ENCODE measurements at regions not wholly inside any gene's neighbourhood (a gene's known extent, or its start where the extent isn't known, plus 50 kb on each side); places are given as distances from the start of the nearest gene placed in this dataset.
"Not testable (repeated sequence)": the region's sequence is repeated elsewhere in the genome, so short reads cannot be mapped to it uniquely, and the experiment has no call there.

DNA sequence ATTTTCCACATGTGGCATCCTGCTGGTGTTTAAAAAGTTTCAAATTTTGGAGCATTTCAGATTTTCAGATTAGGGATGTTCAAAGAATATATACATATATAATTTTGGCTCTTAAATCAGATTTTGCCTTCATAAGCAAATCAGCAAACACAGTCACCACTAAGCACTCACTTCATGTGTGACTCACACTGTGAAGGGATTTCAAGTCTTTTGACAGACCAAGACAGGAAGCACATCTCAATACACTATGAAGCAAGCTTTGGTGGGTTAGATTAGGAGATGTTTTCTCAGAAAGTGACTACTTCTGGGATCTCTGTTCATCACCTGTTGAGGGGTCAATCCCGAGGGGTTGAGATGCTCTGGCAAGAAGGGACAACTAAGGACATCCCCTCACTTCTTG lies 227.8 kb upstream of the RBBP8 start:
- H3K4me1 Mint-ChIP-seq = no peaks in the 10 kb centered on the region
- H3K27me3 Mint-ChIP-seq (ENCODE audit: low read depth in 3 of 3) = peaks cover 0 to 1% (median 0%) of the 10 kb centered on the region in 3 donors
- no peak overlapping the region for H3K9ac ChIP-seq (ENCODE audit: insufficient read depth, low read length, poor library complexity, severe bottlenecking)

DNA sequence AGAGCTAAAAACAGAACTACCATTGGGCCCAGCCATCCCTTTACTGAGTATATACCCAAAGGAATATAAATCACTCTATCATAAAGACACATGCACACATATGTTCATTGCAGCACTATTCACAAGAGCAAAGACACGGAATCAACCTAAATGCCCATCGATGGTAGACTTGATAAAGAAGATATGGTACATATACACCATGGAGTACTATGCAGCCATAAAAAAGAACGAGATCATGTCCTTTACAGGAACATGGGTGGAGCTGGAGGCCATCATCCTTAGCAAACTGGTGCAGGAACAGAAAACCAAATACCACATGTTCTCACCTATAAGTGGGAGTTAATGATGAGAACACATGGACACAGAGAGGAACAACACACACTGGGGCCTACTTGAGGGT lies 227.1 kb upstream of the RBBP8 start:
- not testable (repeated sequence) for H3K4me1 ChIP-seq (ENCODE audit: control insufficient read depth in 1 of 2, insufficient read depth in 2 of 2, low read length in 2 of 2); H3K27ac Mint-ChIP-seq; DNase-seq; H3K4me2 ChIP-seq (replicated peaks; ENCODE audit: extremely low read depth, low read length, poor library complexity, severe bottlenecking); H3K36me3 ChIP-seq (replicated peaks in 1 of 2; ENCODE audit: control insufficient read depth in 1 of 2, insufficient read depth in 2 of 2, low read length in 2 of 2); H3K4me3 Mint-ChIP-seq; H3K27me3 Mint-ChIP-seq (ENCODE audit: low read depth in 3 of 3); H3K27ac ChIP-seq (ENCODE audit: low read depth in 1 of 2, low read length in 2 of 2); H3K79me2 ChIP-seq (ENCODE audit: insufficient read depth, low read length); H3K36me3 Mint-ChIP-seq; H2AFZ ChIP-seq (ENCODE audit: insufficient read depth, low read depth, low read length, poor library complexity, severe bottlenecking); H3K27me3 ChIP-seq (ENCODE audit: control insufficient read depth in 2 of 2, insufficient read depth in 2 of 2, low read length in 2 of 2); H3K9me3 Mint-ChIP-seq; H3K4me3 ChIP-seq (replicated peaks in 1 of 3; ENCODE audit: low read depth in 2 of 3, low read length in 3 of 3); H3K9me3 ChIP-seq (replicated peaks in 1 of 2; ENCODE audit: control insufficient read depth in 1 of 2, insufficient read depth in 1 of 2, low read length in 2 of 2); H3K4me1 Mint-ChIP-seq; H3K9ac ChIP-seq (ENCODE audit: insufficient read depth, low read length, poor library complexity, severe bottlenecking); H4K20me1 ChIP-seq (ENCODE audit: insufficient read depth, low read length)
- WGBS (ENCODE audit: insufficient coverage) = no CpG with 5 or more reads among the region's 3 CpGs
- intact Hi-C loops (cut with micrococcal nuclease) = loop anchor here in 1 of 2 donors (10.0 kb wide), 1 partner anchor 711 kb away; no protein-coding TSS in a partner anchor

More for the DNA sequence above, 227.8 kb upstream of the RBBP8 start:
- no peak overlapping the region for H3K4me3 ChIP-seq (replicated peaks in 1 of 3; ENCODE audit: low read depth in 2 of 3, low read length in 3 of 3)
- Mint-ChIP-seq H3K27ac (no peak overlapping the region), H3K4me3 (no peak overlapping the region), H3K9me3 (no peaks in the 10 kb centered on the region), H3K36me3 (no peaks in the 10 kb centered on the region)
- H3K9me3 ChIP-seq (replicated peaks in 1 of 2; ENCODE audit: control insufficient read depth in 1 of 2, insufficient read depth in 1 of 2, low read length in 2 of 2) = no peaks in the 10 kb centered on the region
- no peak overlapping the region for H3K27ac ChIP-seq (ENCODE audit: low read depth in 1 of 2, low read length in 2 of 2)
- H3K36me3 ChIP-seq (replicated peaks in 1 of 2; ENCODE audit: control insufficient read depth in 1 of 2, insufficient read depth in 2 of 2, low read length in 2 of 2) = no peaks in the 10 kb centered on the region
- no peak for DNase-seq
- TF ChIP-seq, protein P1, sequence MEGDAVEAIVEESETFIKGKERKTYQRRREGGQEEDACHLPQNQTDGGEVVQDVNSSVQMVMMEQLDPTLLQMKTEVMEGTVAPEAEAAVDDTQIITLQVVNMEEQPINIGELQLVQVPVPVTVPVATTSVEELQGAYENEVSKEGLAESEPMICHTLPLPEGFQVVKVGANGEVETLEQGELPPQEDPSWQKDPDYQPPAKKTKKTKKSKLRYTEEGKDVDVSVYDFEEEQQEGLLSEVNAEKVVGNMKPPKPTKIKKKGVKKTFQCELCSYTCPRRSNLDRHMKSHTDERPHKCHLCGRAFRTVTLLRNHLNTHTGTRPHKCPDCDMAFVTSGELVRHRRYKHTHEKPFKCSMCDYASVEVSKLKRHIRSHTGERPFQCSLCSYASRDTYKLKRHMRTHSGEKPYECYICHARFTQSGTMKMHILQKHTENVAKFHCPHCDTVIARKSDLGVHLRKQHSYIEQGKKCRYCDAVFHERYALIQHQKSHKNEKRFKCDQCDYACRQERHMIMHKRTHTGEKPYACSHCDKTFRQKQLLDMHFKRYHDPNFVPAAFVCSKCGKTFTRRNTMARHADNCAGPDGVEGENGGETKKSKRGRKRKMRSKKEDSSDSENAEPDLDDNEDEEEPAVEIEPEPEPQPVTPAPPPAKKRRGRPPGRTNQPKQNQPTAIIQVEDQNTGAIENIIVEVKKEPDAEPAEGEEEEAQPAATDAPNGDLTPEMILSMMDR (IDR thresholded peaks at IDR 0.05) = no peak
- no CpG with 5 or more reads among the region's 1 CpG for WGBS (ENCODE audit: insufficient coverage)
- no peak overlapping the region for H2AFZ ChIP-seq (ENCODE audit: insufficient read depth, low read depth, low read length, poor library complexity, severe bottlenecking)
- intact Hi-C loops (cut with micrococcal nuclease) = loop anchor here in 1 of 2 donors (10.0 kb wide), 1 partner anchor 711 kb away; no protein-coding TSS in a partner anchor
- H3K4me1 ChIP-seq (ENCODE audit: control insufficient read depth in 1 of 2, insufficient read depth in 2 of 2, low read length in 2 of 2) = no peaks in the 10 kb centered on the region
- no peaks in the 10 kb centered on the region for H4K20me1 ChIP-seq (ENCODE audit: insufficient read depth, low read length)
- H3K79me2 ChIP-seq (ENCODE audit: insufficient read depth, low read length) = no peaks in the 10 kb centered on the region
- no peaks in the 10 kb centered on the region for H3K27me3 ChIP-seq (ENCODE audit: control insufficient read depth in 2 of 2, insufficient read depth in 2 of 2, low read length in 2 of 2)
- no peak overlapping the region for H3K4me2 ChIP-seq (replicated peaks; ENCODE audit: extremely low read depth, low read length, poor library complexity, severe bottlenecking)

Data from CD14-positive monocyte (primary cell).